Retina (tissue), 1 donor: ENCODE measurements at regions not wholly inside any gene's neighbourhood (a gene's known extent, or its start where the extent isn't known, plus 50 kb on each side); places are given as distances from the start of the nearest gene placed in this dataset.
"Not testable (repeated sequence)": the region's sequence is repeated elsewhere in the genome, so short reads cannot be mapped to it uniquely, and the experiment has no call there.

Source experiments
- DNase-seq: peaks from one replicate; pipeline ENCODE4 v3.0.0-alpha.2; 2016

DNA sequence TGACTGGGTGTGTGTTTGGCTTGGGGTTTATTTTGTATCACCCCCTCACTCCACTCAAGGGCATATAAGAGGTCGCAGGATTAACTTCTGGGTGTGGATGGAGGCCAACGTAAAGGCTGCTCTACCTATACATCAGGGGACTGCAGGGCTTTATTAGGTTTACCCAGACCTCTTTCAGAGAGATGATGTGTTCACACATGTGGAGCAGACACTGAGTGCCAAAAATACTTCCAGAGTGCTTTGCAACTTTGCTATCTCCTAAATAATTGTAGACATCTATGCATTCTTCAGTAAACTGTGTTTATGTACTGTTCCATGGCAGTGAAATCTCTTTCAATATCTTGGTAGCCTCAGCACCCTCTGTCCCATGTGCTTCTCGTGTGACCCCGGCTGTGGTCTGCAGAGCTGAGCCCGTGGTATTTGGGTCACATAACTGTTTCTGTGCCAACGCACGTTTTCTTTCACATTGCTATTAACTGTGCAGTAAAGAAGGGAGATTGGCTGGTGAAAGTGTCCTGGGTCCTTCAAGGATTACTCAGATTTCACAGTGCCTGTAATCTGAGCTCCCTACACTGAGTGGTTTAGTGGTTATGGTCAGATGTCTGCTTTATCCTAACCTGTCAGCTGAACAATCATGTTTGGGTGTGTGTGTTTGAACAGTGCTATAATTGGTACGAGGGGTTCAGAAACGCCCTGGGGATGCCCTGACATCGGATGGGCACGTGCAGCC, 208.1 kb downstream of the VAPA start:
- peak; percentile 62 for DNase-seq

DNA sequence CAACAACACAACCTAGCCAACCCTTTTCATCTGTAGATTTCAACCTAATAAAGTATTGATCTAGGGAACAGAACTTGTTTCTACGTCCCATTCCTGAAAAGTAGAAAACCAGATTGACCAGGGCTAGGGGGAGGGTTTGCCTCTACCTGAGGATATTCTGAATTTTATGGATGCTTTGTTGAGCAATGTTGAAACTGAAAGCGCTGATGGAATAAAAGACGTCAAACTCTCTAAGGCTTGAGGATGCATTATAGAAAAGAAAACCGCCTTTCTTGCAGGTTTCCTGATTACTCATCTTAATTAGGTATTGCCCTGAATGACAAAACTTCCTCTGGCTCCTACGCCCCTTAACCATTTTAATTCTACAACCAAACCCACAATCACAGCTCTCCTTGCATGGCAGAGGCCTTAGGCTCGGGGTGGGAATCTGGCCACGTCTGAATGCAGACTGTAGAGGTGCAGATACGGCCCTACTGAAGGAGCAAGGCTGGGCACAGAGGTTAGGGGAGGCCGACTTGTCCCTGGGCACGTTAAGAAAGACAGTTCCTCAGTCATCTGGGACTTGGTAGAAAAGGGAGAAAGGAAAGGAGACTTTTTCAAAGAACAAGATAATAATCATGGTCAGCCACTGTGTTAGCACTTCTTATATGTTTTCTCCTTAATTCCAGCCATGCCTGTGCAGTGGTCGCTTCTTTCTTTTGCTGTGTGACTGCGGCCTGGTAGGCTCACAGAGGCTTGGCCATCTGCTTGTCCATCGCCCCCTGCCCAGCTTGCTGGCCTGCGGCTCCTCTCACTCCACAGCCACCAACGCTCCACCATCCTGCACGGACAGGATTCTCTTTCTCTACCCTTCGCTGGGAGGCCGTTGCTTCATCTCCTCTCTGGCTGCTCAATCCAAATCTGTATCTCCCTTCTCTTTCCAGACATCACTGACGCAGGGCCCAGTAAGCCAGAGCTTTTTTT, 209.5 kb downstream of the VAPA start:
- no peak for DNase-seq

DNA sequence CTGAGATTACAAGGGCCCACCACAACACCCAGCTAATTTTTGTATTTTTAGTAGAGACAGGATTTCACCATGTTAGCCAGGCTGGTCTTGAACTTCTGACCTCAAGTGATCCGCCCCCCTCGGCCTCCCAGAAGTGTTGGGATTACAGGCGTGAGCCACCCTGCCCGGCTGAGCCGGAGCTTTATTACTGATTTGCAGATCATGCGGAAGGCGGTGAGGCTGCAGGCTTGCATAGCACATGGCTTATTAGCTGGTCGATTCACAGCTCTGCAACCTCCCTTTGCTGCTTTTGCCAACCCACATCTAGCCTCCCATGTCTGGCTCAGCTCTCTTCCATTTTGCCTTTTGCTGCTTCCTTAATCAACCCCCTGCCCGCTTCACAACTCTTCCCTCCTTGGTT, 210.3 kb downstream of the VAPA start:
- DNase-seq, result no peak

DNA sequence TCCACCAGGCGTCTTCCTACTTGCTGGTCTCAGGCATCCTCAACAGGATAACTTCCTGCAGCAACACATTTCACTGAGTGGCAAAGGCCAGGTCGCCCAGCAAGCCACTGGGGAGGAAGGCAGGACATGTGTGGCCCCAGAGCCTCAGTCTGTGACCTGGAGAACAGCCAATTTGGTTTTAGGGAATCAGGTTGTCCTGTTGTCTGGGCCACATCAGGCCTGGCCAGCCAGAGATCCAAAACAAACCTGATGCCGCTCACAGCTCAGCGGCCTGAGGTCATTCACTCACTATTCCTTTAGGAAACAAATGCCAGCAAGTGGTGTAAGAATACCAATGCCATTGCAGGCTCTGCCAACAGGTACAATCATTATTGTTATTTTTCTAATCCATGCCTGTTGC, 210.7 kb downstream of the VAPA start:
- DNase-seq, result no peak

DNA sequence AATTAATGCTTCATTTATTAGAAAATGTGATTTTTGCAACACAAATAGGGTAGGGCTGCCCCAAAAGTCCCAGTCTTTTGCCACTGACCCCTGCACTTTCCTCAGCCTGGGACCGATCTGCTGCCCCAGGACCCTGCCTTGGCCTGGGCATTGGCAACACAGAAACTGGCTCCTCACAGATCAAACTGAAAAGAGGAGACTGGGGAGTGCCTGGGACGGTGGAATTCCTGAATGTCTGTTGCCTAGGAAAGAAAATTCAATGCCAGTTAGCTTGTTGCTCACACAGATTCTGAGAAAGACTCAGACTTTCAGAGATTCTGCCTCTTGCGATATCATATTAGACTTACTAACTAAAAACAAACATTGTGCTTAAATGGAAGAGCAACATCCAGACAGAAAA, 211.2 kb downstream of the VAPA start:
- DNase-seq, result no peak

DNA sequence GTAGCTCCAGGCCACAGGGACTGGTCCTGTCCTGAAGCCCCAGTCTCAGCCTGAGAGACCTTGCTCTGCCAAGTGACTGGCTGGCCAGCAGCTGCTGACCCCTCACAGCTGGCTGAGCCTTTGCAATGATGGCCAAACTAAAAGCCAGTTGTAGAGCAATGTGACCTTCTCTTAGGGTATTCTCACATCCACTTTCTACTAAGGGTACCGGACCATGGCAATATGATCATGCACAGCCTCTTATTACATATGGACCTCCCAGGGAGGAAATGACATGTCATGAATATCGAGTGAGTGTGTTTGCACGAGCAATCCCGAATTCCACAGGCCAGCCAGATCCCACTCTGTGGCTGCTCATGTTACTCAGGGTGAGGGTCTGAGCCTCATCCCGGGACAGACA, 213.9 kb downstream of the VAPA start:
- DNase-seq, result no peak

DNA sequence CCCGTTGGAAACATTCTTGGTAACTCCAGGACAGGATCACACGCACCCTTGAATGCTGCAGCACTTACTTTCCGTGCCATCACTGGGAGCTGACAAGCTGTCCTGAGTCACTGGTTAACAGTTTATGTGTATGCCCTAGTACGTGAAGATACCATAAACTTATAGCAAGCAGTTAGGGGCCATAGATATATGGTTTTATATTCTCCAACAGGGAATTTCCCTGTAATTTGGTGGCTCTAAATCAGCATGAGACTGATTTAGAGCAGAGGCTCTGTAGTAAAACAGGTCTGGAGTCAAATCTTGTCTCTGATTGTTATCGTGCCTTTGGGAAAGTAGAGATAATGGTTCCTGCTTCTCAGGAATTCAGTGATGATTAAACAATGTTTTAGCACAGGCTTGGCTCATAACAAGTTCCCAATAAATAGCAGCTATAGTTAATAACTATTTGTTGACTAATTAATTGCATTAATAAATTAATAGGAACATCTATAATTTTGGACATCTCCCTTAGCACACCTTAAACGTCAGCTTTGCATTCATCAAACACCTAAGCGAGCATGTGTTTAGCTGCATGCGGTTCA, 215.2 kb downstream of the VAPA start:
- DNase-seq, result no peak

DNA sequence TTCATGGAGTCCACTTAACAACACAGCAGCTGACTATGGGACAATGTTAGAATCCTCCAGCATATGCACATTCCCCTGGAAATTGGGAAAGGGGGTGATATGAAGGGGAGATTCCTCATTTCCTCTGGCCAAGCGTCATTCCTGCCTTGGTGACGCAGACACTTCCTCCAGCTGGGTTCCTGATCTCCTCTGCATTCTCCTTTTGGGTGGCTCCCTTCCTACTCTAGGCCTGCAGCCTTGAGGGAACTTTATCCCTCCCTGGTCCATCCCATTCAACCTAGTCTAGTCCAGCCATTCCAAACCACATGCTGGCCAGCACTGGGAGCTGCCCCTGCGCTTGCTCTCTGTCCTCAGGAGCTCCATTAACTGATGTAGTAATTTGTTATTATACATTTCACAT, 216.8 kb downstream of the VAPA start:
- no peak for DNase-seq

DNA sequence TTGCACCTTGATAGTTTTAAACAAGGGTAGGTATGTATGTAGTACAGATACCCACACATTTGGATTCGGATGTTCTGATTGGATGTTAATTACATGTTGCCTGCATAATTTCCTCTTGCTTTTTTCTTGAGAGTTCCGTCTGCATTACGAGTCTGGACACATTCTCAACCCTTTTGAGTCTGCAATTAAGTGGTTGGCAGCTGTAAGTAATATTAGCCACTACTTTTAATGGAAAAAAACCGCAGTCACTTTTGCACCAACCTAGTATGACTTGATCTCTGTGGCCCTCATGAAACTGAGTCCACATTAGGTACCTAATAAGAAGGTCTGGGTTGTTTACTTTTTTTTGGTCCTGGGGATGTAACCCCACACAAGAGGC, 217.3 kb downstream of the VAPA start:
- DNase-seq, result no peak

DNA sequence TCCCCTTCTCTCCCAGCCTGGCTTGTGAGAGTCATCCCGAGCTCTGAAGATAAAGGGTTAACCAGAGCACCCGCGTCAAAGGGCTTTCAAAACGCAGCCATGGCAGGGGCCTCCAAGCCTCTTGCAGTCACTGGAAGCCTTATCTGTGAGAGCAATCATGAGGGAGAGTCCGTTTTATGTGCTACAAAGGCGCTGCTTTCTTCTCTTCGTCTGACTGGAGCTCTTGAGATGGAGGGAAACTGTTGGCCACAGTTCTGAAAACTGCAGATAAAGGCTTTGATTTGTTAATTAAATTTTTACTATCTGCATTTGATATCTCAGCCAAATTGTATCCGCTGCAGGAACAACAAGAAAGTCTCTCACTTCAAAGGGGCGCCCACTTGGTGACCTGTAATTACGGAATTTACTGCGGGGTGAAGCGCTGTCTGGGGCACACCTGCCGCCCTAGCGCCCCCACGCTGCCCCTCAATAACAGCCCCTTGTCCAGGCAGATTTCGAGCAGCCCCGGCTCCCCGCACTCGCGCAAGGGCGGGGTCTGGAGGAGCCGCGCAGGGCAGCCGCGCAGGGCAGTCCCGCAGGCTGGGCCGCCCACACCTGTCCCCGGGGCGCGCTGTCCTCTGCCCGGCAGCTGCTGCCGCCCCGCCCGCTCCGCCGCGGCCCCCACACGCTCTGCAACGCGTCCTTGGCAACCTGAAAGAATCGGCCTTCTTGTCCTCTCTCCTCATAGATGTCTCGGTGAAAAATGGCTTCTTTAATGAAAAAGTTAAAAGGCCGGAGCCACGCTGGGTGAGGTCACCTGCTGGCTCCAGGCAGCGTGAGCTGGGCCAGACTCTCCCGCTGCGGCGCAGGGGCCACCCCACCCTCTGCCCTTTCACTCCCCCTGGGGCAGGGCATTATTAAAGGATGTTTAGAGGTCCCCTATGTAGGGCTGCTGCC, 217.9 kb downstream of the VAPA start:
- DNase-seq, result peak; percentile 79

DNA sequence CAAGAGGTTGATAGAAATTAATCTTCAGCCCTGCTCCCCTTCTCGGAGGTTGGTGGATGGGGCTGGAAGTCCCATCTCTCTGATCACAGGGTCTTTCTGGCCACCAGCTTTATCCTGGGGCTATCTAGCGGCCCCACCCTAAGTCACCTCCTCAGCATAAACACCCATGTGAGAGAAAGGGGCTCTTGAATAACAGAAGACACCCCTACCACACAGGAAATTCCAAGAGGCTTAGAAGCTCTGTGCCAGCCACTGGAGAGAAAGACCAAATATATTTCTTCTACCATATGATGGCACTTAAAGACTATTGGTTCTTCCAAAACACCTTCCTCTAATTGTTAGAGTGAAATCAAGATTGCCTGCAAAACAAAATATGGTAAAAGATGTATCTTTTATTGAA, 219.7 kb downstream of the VAPA start:
- DNase-seq, result no peak

DNA sequence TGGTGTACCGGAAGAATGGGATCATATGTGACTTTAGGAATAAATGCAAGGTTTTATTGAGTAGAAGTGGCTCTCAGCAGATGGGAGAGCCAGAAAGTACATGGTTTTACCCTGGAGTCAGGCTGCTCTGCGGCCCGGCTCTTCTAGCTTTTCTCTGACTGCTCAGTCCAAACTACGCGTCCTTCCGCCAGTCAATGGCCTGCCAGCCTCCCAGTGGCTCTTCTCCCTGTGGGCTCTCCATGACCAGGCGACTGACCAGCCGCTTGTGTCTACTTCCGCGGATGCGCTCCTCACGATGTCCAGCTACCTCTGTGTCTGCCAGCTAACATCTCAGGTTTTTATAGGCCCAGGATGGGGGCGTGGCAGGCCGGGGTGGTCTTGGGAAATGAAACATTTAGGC, 220.4 kb downstream of the VAPA start:
- no peak for DNase-seq

DNA sequence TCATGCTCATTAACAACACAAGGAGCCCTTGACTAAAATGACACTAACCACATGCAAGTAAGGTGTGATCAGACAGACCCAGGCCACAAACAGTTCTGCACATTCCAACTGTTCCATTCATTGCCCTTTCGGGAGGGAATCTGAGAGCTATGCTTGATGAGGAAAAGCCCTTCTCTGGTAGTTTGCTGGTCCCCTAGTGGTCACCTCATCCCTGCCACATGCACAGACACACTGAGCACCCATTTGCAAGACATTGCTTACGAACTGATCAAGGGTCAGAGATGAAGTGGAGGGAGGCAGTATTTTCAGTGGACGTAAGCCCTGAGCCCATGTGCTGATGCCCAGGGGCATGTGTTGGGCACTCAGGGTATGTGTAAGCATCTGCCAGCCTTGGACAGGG, 220.9 kb downstream of the VAPA start:
- DNase-seq, result not testable (repeated sequence)

DNA sequence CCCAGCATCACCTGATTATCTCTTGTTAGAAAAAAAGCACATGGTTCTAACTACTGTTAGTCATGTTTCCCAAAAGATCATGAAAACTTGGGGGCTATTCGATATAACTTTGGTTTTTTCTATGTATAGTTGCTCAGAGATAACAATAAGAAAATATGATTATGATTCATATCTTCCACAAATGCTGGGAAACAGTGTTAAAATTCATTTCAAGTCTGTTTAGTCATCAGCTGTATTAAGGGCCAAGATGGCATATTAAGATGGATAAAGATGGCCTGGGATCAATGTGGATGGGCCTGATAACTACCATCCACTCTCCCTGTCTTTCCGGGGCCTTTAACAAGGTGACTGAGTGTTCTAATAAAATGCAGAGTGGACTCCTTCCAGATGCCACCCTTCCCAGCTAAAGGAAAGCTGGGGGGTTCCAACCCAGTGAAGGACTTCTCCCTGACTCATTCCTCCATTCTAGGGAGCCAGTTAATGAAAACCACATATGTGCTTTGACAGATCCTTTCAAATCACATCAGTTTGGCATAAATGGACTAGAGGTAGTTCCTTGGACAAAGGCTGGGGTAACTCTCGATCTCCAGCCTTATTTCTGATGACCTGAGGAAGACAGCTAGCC, 221.6 kb downstream of the VAPA start:
- no peak for DNase-seq

DNA sequence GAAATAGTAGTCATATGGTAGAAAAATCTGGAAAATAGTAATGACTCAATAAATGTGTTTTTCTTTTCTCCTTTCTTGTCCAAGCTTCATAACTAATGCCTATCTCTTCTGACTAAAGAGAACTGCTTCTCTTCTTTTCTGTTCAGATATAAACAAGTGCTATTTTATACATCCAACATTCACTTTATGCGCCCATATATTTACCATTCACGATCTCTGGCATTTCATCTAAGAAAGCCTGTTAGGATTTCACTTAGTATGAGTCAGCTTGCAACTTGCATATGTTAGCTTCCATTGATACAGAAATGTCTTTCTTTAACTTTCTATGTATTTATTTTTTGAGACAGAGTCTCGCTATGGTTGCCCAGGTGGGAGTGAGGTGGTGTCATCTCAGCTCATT, 224.9 kb downstream of the VAPA start:
- no peak for DNase-seq

DNA sequence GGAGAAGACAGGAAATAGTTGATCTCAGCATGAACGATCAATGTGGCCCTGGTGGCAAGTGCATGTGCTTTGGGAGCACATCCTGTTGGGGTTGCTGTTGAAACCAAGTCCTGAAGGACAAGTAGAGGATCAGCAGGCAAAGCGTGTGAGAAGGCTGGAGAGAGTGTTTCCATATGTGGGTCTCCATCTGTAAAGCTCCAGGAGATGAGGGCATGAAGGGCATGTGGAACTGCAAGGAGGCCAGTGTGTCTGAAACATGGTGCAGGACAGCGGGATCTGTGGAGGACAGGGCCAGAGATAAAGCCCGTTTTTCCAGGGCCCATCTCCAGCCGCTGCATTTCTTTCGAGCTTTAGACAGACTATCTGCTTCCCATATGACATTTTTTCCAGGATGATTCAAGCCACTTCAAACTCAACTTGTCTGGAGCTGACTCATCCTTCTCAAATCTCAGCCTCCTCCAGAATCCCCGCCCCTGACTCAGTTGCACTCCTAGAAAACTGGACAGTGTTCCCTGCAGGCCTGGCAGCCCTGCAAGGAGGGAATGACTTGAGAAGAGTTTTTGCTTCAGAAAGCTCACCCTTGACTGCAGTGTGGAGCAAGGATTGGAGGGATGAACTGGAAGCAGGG, 226.1 kb downstream of the VAPA start:
- no peak for DNase-seq

DNA sequence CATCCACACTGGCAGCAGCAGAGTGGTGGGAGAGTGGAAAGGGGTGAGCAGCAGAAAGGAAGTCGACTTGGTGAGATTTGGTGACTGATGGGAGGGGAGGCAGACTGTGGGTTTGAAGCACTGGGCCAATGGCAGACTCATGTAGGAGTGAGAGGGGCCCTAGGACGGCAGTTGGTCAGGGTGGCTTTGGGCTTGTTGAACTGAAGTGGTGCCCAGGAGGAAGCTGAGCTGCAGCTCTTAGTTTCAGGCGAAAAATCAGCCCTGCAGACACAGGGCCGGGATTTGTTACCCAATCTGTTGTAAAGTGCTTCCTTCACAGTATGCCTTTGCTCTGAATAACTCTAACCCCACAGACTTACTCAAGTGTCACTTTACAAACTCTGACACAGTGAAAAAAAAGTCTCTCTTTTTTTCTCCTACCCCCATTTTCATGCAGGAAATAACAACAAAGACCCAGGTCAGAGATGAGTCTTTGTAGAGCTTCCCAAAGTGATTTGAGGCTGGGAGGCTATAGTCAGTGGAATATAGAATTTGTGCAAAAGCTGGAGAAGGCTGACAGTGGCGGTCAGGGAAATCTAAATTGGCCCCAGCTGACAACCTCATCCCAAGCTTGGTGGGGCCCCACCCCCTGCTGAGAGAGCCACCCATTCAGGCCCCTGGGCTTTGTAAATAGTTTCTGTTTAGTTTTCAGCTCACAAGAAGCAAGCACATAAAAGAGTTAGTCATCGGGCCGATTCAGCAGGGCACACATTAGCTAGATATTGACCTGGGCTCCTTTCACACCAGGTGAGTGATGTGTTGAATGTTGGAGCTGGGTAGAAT, 226.9 kb downstream of the VAPA start:
- no peak for DNase-seq

DNA sequence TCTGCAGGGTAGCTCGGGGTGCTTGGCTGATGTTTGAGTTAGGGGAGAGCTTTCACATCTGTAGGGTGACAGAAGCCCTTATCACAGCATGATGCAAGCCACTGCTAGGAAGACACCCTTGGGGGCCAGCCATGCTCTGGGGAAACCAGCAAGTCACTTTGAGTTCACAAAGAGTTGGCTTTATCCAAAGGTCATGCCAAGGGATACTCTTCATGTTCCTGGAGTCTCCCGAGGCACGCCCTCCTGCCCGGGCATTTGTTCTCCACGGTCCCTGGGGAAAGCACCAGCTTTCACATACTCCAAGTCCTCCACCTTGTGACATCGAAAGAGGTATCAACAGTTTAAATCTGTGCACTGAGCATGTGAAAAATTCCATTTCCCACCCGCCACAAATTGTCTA, 227.7 kb downstream of the VAPA start:
- DNase-seq, result no peak

DNA sequence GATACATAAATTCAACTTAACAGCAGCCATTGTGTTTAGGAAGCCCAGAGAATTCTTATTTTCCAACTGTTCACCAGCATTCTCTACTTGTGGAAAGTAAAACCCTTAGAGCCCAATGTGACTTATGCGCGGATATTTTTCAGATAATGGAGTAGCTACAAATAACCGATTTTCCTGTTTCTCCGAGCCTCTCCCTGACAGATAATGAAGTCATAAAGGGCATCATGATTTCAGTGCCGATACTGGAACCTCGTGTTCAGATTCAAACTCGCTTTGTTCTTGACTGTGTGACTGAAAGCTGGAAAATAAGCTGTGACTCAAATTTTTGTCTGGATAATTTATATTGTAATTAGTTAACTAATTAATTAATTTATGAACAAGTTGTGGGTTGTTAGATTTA, 228.2 kb downstream of the VAPA start:
- DNase-seq, result no peak

DNA sequence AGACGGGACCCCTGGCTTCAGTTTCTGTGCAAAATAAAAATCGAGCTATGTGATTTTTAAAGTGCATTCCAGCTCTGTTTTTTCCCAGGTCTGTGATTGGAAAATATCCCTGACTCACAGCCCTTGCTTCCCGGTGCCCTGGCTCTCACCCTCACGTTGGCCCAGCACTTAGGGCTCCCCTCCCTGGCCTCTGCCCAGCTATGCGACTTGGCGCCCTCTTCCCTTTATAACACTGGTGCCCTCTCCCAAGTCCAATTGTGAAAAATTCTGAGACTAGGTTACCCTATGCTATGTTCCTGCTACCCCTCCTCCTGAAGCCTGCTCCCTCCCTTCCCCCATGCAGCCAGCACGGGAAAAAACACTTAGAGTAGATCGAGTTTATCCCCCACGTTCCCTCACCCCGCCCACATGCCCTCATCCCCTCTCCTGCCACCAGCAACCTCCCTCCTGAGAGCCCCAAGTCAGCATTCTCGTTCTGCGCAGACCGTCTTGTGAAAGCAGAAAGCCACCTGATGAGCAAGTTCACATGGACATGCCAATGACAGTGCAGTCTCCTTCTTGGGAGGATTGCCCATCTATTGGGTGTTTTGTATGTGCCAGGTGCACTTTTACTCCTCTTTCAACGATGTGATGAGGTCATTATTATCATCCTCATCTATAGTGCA, 228.8 kb downstream of the VAPA start:
- DNase-seq, result no peak
